ENCODE measurements at regions not wholly inside any gene's neighbourhood (a gene's known extent, or its start where the extent isn't known, plus 50 kb on each side); places are given as distances from the start of the nearest gene placed in this dataset.

DNA sequence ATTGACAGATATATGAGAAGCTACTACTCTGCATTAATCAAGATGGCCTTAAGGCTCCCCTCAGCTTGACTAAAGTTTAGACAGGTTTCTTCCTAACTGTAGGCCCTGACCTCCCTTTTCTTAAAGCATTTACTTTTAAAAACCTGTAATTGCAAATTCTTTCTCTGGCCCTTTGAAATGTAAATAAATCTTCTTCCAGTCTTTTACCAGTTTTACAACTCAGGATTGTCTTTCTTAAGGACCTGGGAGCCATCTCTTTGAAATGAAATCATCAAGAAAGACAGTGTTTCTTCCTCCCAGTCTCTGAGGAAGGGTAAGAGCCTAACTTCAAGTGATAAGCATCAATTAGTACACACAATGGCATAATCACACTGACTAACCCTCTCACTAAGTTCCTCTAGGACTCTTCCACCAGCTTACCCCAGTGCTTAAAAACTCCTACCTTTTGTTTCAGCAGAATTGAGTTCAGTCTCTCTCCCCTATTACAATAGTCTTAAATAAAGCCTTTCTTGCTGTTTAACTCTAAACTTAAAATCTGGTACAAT, 58.7 kb upstream of the CDH20 start:
- H3K4me3 ChIP-seq (ENCODE audit: low read depth, low read length) = no peak overlapping the region
- no peaks in the 10 kb centered on the region for H3K27me3 ChIP-seq (ENCODE audit: control insufficient read depth, insufficient read depth, low read length)
- ChIA-PET CTCF (no interaction called here), POLR2A (no interaction called here)
- H3K9me3 ChIP-seq (ENCODE audit: control insufficient read depth, insufficient read depth, low read length) = no peaks in the 10 kb centered on the region
- no peak for DNase-seq (ENCODE audit: low read depth, low spot score)
- no peak for TF ChIP-seq CTCF (IDR thresholded peaks at IDR 0.05; ENCODE audit: low read depth, low read length)
- H3K27ac ChIP-seq (ENCODE audit: low read depth, low read length) = no peak overlapping the region

- H3K27ac ChIP-seq (ENCODE audit: low read depth, low read length) = no peak overlapping the region
- H3K9me3 ChIP-seq (ENCODE audit: control insufficient read depth, insufficient read depth, low read length) = no peaks in the 10 kb centered on the region
- no peak for TF ChIP-seq CTCF (IDR thresholded peaks at IDR 0.05; ENCODE audit: low read depth, low read length)
- H3K27me3 ChIP-seq (ENCODE audit: control insufficient read depth, insufficient read depth, low read length) = no peaks in the 10 kb centered on the region
- no peak for DNase-seq (ENCODE audit: low read depth, low spot score)
- H3K4me3 ChIP-seq (ENCODE audit: low read depth, low read length) = no peak overlapping the region
- CTCF ChIA-PET = no interaction called here
- POLR2A ChIA-PET = no interaction called here
Measured at GRCh38 chr18:61277808-61278207, 55.4 kb upstream of the CDH20 start.

DNA sequence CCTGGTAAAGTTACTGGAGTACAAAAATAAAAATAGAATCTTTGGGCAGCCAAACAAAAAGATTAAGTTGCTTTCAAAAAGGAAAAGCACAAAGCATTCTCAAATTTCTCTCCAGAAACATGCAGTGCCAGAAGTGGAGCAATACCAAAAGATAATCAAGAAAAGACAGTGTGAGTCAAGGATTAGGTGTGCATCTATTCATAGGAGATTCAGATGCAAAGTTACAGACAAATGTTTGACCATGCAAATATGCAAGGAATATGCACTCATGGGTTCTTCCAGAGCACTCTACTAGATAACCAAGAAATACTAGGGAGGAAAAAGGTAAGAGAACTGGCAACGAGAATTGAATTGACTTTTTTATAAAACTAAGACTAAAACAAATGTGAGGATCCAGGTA, 51.8 kb upstream of the CDH20 start:
- no peak for DNase-seq (ENCODE audit: low read depth, low spot score)
- CTCF ChIA-PET = no interaction called here
- POLR2A ChIA-PET = no interaction called here
- Histone ChIP-seq H3K9me3 (ENCODE audit: control insufficient read depth, insufficient read depth, low read length) (no peaks in the 10 kb centered on the region), H3K27me3 (ENCODE audit: control insufficient read depth, insufficient read depth, low read length) (no peaks in the 10 kb centered on the region), H3K27ac (ENCODE audit: low read depth, low read length) (no peak overlapping the region), H3K4me3 (ENCODE audit: low read depth, low read length) (no peak overlapping the region)
- no peak for TF ChIP-seq CTCF (IDR thresholded peaks at IDR 0.05; ENCODE audit: low read depth, low read length)

DNA sequence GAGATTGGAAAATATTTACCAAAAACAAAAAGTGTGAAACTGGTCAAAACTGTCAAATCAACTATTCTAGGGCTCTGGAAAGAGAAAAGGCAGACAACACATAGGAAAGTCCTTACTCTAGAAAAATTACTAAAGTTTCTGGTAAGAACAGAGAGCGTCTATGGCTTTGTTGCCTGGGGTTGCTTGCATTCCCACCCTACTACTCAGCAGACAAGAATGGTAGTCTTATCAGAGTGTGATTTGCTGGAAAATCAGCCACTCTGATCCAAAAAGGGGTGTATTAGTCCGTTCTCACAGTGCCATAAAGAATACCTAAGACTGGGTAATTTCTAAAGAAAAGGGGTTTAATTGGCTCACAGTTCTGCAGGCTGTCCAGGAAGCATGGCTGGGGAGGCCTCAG, 50.3 kb upstream of the CDH20 start:
- Histone ChIP-seq H3K9me3 (ENCODE audit: control insufficient read depth, insufficient read depth, low read length) (no peaks in the 10 kb centered on the region), H3K27me3 (ENCODE audit: control insufficient read depth, insufficient read depth, low read length) (no peaks in the 10 kb centered on the region), H3K4me3 (ENCODE audit: low read depth, low read length) (no peak overlapping the region), H3K27ac (ENCODE audit: low read depth, low read length) (no peak overlapping the region)
- no peak for DNase-seq (ENCODE audit: low read depth, low spot score)
- ChIA-PET POLR2A (no interaction called here), CTCF (no interaction called here)
- no peak for TF ChIP-seq CTCF (IDR thresholded peaks at IDR 0.05; ENCODE audit: low read depth, low read length)

Measured in AG04450 (cell line).